ENCODE measurements at regions not wholly inside any gene's neighbourhood (a gene's known extent, or its start where the extent isn't known, plus 50 kb on each side); places are given as distances from the start of the nearest gene placed in this dataset.

DNA sequence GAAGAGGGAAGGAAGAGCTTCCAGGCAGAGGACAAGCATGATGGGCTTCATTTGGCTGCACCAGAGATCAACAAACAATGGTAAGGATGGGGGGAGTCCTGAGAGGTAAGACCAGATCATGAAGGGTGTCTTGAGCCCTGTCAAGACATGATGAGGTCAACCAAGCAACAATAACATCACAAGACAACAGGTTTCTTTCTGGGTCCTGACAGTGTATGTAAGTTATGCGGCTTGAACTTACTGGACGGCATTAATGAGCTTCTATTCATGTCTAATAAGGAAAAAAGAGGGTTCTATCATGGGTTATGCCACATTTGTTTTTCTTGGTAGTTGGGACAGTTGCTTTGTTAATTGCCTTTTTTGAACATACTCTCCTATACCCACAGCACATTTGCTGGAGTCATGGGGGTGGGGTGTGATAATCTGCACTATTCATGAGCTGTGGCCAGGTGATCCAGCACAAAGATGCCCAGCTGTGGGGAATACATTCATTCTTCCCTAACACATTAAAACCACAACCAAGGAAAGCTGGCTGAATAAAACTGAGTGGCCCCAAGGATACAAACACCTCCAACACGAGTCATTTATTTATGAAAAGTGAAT, 168.8 kb upstream of the KLF14 start:
- TF ChIP-seq, protein P1, sequence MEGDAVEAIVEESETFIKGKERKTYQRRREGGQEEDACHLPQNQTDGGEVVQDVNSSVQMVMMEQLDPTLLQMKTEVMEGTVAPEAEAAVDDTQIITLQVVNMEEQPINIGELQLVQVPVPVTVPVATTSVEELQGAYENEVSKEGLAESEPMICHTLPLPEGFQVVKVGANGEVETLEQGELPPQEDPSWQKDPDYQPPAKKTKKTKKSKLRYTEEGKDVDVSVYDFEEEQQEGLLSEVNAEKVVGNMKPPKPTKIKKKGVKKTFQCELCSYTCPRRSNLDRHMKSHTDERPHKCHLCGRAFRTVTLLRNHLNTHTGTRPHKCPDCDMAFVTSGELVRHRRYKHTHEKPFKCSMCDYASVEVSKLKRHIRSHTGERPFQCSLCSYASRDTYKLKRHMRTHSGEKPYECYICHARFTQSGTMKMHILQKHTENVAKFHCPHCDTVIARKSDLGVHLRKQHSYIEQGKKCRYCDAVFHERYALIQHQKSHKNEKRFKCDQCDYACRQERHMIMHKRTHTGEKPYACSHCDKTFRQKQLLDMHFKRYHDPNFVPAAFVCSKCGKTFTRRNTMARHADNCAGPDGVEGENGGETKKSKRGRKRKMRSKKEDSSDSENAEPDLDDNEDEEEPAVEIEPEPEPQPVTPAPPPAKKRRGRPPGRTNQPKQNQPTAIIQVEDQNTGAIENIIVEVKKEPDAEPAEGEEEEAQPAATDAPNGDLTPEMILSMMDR (IDR thresholded peaks at IDR 0.05), result no peak
- TF ChIP-seq POLR2A (IDR thresholded peaks at IDR 0.05), result no peak
